Activated CD8-positive, alpha-beta T cell treated with anti-CD3 and anti-CD28 coated beads for 36 hours (primary cell): ENCODE measurements at regions not wholly inside any gene's neighbourhood (a gene's known extent, or its start where the extent isn't known, plus 50 kb on each side); places are given as distances from the start of the nearest gene placed in this dataset.

Source experiments
- ATAC-seq: fragments of 200-7000 bp; cut with Tn5 transposase; one replicate; pipeline ENCODE4 v1.10.0; 2021; ENCODE audit warnings: mild to moderate bottlenecking, moderate library complexity
- CTCF ChIA-PET: fragments of 350-600 bp; sonication (Branson Sonifier 250); formaldehyde crosslinking; loops from one replicate; lab custom pipeline; 2021; ENCODE audit warnings: antibody characterized with exemption; lab: Charles Lee
- POLR2A ChIA-PET: fragments of 350-600 bp; sonication (Branson Sonifier 250); formaldehyde crosslinking; loops from one replicate; lab custom pipeline; 2021; ENCODE audit warnings: antibody characterized with exemption; lab: Charles Lee
- DNase-seq: peaks from one replicate; pipeline ENCODE4 v3.0.0-alpha.2; 2020
- H3K27ac Mint-ChIP-seq: one replicate; pipeline ENCODE4 v1.8.0; 2021; ENCODE audit warnings: mild to moderate bottlenecking, mixed read lengths
- H3K27me3 Mint-ChIP-seq: one replicate; pipeline ENCODE4 v1.8.0; 2021; ENCODE audit warnings: mixed read lengths
- H3K36me3 Mint-ChIP-seq: one replicate; pipeline ENCODE4 v1.8.0; 2021; ENCODE audit warnings: low read depth, mixed read lengths
- H3K4me1 Mint-ChIP-seq: one replicate; pipeline ENCODE4 v1.8.0; 2021; ENCODE audit warnings: low read depth, mixed read lengths
- H3K4me3 Mint-ChIP-seq: one replicate; pipeline ENCODE4 v1.8.0; 2021; ENCODE audit warnings: mild to moderate bottlenecking, moderate library complexity, mixed read lengths
- H3K9me3 Mint-ChIP-seq: one replicate; pipeline ENCODE4 v1.8.0; 2021; ENCODE audit warnings: mixed read lengths
- CTCF ChIP-seq: fragments of 200-600 bp; IDR thresholded peaks from one replicate; pipeline ENCODE4 v1.8.0; 2022; ENCODE audit warnings: antibody characterized with exemption, mild to moderate bottlenecking
- intact Hi-C: fragments of 100-400 bp; cut with micrococcal nuclease; formaldehyde crosslinking; loops from one replicate; pipeline ENCODE4 v1.10.0; 2022

- H3K9me3 Mint-ChIP-seq: no peaks in the 10 kb centered on the region
- H3K27me3 Mint-ChIP-seq: peaks cover 8% of the 10 kb centered on the region
- H3K4me1 Mint-ChIP-seq: no peaks in the 10 kb centered on the region
- H3K27ac Mint-ChIP-seq: no peak overlapping the region
- no peak for TF ChIP-seq CTCF
- ATAC-seq: no peak
- CTCF ChIA-PET: interaction anchor here (1.4 to 3.5 kb wide), 2 partner anchors 17 to 35 kb away, joined by 4 to 10 read pairs; no protein-coding TSS in a partner anchor
- POLR2A ChIA-PET: interaction anchor here (0.9 kb wide), 1 partner anchor 10 kb away, joined by 3 read pairs; no protein-coding TSS in a partner anchor
- no peak for DNase-seq
- no peaks in the 10 kb centered on the region for H3K36me3 Mint-ChIP-seq
- intact Hi-C loops: no loop called here
- H3K4me3 Mint-ChIP-seq: no peak overlapping the region
Measured at GRCh38 chr10:63755441-63755840, 234.2 kb downstream of the REEP3 start.

- CTCF ChIA-PET: interaction anchor here (1.2 to 1.3 kb wide), 2 partner anchors 12 to 37 kb away, joined by 3 to 4 read pairs; no protein-coding TSS in a partner anchor
- no peak overlapping the region for H3K4me3 Mint-ChIP-seq
Measured at GRCh38 chr10:63757067-63757466, 235.9 kb downstream of the REEP3 start.

GRCh38 chr10:63758080-63758479, 236.9 kb downstream of the REEP3 start:
- Mint-ChIP-seq H3K9me3 (no peaks in the 10 kb centered on the region), H3K36me3 (no peaks in the 10 kb centered on the region), H3K27me3 (peaks cover 7% of the 10 kb centered on the region), H3K4me1 (no peaks in the 10 kb centered on the region), H3K27ac (no peak overlapping the region), H3K4me3 (no peak overlapping the region)
- ATAC-seq (no peak), DNase-seq (no peak)
- intact Hi-C loops: no loop called here
- TF ChIP-seq CTCF: no peak
- POLR2A ChIA-PET: interaction anchor here (0.6 to 1.0 kb wide), 2 partner anchors 102 to 489 kb away, joined by 3 read pairs; no protein-coding TSS in a partner anchor
- CTCF ChIA-PET: interaction anchor here (1.2 to 1.3 kb wide), 2 partner anchors 11 to 38 kb away, joined by 3 to 4 read pairs; no protein-coding TSS in a partner anchor

More at GRCh38 chr10:63757067-63757466, 235.9 kb downstream of the REEP3 start:
- no peak for TF ChIP-seq CTCF
- no peak overlapping the region for H3K27ac Mint-ChIP-seq
- DNase-seq (no peak), ATAC-seq (no peak)
- H3K4me1 Mint-ChIP-seq: no peaks in the 10 kb centered on the region
- intact Hi-C loops: no loop called here
- H3K9me3 Mint-ChIP-seq: no peaks in the 10 kb centered on the region
- H3K36me3 Mint-ChIP-seq: no peaks in the 10 kb centered on the region
- H3K27me3 Mint-ChIP-seq: peaks cover 8% of the 10 kb centered on the region
- POLR2A ChIA-PET: interaction anchor here (1.0 kb wide), 1 partner anchor 488 kb away, joined by 3 read pairs; no protein-coding TSS in a partner anchor

- TF ChIP-seq CTCF: no peak
- DNase-seq: no peak
- no peaks in the 10 kb centered on the region for H3K36me3 Mint-ChIP-seq
- no peaks in the 10 kb centered on the region for H3K4me1 Mint-ChIP-seq
- POLR2A ChIA-PET: no interaction called here
- no peaks in the 10 kb centered on the region for H3K9me3 Mint-ChIP-seq
- no peak for ATAC-seq
- H3K27me3 Mint-ChIP-seq: peaks cover 9% of the 10 kb centered on the region
- no peak overlapping the region for H3K27ac Mint-ChIP-seq
- intact Hi-C loops: no loop called here
- H3K4me3 Mint-ChIP-seq: no peak overlapping the region
- CTCF ChIA-PET: no interaction called here
Measured at GRCh38 chr10:63759335-63759734, 238.1 kb downstream of the REEP3 start.

GRCh38 chr10:63760034-63760707, 239.0 kb downstream of the REEP3 start:
- TF ChIP-seq CTCF: no peak
- CTCF ChIA-PET: interaction anchor here (1.0 kb wide), 1 partner anchor 40 kb away, joined by 3 read pairs; no protein-coding TSS in a partner anchor
- H3K36me3 Mint-ChIP-seq: no peaks in the 10 kb centered on the region
- H3K4me1 Mint-ChIP-seq: no peaks in the 10 kb centered on the region
- ATAC-seq: no peak
- no peaks in the 10 kb centered on the region for H3K9me3 Mint-ChIP-seq
- DNase-seq: no peak
- no peak overlapping the region for H3K27ac Mint-ChIP-seq
- intact Hi-C loops: no loop called here
- POLR2A ChIA-PET: no interaction called here
- H3K27me3 Mint-ChIP-seq: peaks cover 8% of the 10 kb centered on the region
- no peak overlapping the region for H3K4me3 Mint-ChIP-seq
